ENCODE measurements at regions not wholly inside any gene's neighbourhood (a gene's known extent, or its start where the extent isn't known, plus 50 kb on each side); places are given as distances from the start of the nearest gene placed in this dataset.

- Histone ChIP-seq H3K9me3 (ENCODE audit: low read depth, low read length) (no peaks in the 10 kb centered on the region), H3K4me1 (ENCODE audit: insufficient read depth, low read length) (no peaks in the 10 kb centered on the region), H3K4me3 (ENCODE audit: low read length) (no peak overlapping the region), H3K27me3 (ENCODE audit: insufficient read depth, low read length) (no peaks in the 10 kb centered on the region)
Measured at GRCh38 chr1:222098404-222098803, 356.5 kb upstream of the DUSP10 start.

GRCh38 chr1:222097588-222097987 lies 355.7 kb upstream of the DUSP10 start:
- H3K4me1 ChIP-seq (ENCODE audit: insufficient read depth, low read length): no peaks in the 10 kb centered on the region

DNA sequence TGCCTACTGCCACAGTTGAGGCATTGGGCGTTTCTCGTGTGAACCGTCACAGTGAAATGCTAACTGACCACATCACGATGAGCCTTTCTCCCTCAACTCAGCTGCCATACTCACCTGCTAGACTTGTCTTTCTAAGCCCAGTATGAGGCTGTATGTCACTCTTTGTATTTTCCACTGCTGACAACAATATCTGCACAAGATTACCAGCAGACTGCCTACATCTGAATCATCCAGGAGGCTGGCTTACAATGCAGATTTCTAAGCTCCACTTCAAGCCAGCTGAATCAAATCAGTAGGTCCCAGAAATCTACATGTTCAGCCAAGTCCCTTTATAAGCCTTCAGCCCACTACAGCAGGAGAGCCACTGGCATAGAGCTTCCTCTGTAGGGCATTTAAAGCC lies 355.0 kb upstream of the DUSP10 start:
- Histone ChIP-seq H3K4me3 (ENCODE audit: low read length) (no peak overlapping the region), H3K9me3 (ENCODE audit: low read depth, low read length) (no peaks in the 10 kb centered on the region), H3K27me3 (ENCODE audit: insufficient read depth, low read length) (no peaks in the 10 kb centered on the region), H3K4me1 (ENCODE audit: insufficient read depth, low read length) (no peaks in the 10 kb centered on the region)

More at GRCh38 chr1:222097588-222097987, 355.7 kb upstream of the DUSP10 start:
- no peak overlapping the region for H3K4me3 ChIP-seq (ENCODE audit: low read length)
- H3K9me3 ChIP-seq (ENCODE audit: low read depth, low read length): no peaks in the 10 kb centered on the region
- no peaks in the 10 kb centered on the region for H3K27me3 ChIP-seq (ENCODE audit: insufficient read depth, low read length)

- Histone ChIP-seq H3K4me1 (ENCODE audit: insufficient read depth, low read length) (no peaks in the 10 kb centered on the region), H3K9me3 (ENCODE audit: low read depth, low read length) (no peaks in the 10 kb centered on the region), H3K27me3 (ENCODE audit: insufficient read depth, low read length) (no peaks in the 10 kb centered on the region), H3K4me3 (ENCODE audit: low read length) (no peak overlapping the region)
Measured at GRCh38 chr1:222096476-222096772, 354.5 kb upstream of the DUSP10 start.

DNA sequence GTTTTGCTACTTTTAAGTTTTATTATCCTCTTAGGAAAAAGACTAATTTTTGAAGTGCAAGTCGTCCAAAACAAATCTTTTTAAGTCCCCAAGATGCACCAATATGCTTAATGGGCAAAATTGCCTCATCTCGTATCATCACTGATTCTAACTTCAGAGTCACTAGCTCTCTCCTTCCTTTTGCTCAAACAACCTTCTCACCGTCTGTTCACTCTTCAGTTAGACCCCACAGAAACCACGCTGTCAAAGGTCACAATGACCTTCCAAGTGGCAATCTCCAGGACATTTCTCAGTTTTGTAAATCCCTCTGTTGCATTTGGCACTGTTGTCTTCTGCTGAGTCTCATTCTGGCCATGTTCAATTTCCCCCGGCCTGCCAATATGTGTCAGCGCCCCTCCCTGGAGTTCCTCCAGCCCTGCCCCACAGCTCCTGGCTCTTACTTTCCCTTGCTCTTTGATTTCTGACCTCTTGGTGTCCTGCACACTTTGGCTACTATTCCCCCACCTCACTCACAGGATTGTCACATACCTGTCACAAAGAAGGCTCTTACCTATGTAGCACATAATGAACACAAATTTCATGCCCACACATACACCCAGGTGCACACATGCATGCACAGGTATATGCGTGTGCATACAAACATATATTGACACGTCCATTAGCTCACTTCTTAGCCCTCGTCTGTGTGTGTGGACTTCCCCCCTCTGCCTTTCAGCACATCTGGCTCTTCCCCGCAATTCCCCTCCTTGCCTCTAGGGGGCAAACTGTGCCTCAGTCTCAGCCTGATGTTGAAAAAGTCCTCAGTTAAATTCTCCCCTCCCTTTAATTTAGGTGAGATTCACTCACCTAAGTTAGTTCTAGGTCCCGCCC lies 354.0 kb upstream of the DUSP10 start:
- Histone ChIP-seq H3K4me3 (ENCODE audit: low read length) (no peak overlapping the region), H3K27me3 (ENCODE audit: insufficient read depth, low read length) (no peaks in the 10 kb centered on the region), H3K9me3 (ENCODE audit: low read depth, low read length) (no peaks in the 10 kb centered on the region), H3K4me1 (ENCODE audit: insufficient read depth, low read length) (no peaks in the 10 kb centered on the region)

DNA sequence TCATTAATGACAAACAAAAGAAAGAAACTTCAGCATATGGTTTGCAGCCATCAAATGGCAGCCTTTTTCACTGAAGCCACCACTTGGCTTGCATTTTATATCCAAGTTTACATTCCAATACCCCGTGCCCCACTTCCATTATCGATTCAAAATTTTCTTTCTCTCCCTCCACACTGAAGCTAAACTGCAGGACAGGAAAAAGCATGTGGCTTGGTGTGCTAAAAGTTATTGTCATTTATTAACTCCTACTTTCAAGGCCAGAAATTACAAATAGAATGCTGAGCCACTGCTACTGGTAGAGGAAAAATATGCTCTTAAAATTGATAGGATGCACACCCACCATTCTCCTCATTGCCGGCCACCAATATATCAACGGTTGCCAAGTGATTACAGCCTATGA lies 351.6 kb upstream of the DUSP10 start:
- no peaks in the 10 kb centered on the region for H3K4me1 ChIP-seq (ENCODE audit: insufficient read depth, low read length)
- H3K4me3 ChIP-seq (ENCODE audit: low read length): no peak overlapping the region
- H3K27me3 ChIP-seq (ENCODE audit: insufficient read depth, low read length): no peaks in the 10 kb centered on the region
- no peaks in the 10 kb centered on the region for H3K9me3 ChIP-seq (ENCODE audit: low read depth, low read length)

- Histone ChIP-seq H3K4me1 (ENCODE audit: insufficient read depth, low read length) (no peaks in the 10 kb centered on the region), H3K9me3 (ENCODE audit: low read depth, low read length) (no peaks in the 10 kb centered on the region), H3K27me3 (ENCODE audit: insufficient read depth, low read length) (no peaks in the 10 kb centered on the region), H3K4me3 (ENCODE audit: low read length) (no peak overlapping the region)
Measured at GRCh38 chr1:222090103-222090502, 348.2 kb upstream of the DUSP10 start.

DNA sequence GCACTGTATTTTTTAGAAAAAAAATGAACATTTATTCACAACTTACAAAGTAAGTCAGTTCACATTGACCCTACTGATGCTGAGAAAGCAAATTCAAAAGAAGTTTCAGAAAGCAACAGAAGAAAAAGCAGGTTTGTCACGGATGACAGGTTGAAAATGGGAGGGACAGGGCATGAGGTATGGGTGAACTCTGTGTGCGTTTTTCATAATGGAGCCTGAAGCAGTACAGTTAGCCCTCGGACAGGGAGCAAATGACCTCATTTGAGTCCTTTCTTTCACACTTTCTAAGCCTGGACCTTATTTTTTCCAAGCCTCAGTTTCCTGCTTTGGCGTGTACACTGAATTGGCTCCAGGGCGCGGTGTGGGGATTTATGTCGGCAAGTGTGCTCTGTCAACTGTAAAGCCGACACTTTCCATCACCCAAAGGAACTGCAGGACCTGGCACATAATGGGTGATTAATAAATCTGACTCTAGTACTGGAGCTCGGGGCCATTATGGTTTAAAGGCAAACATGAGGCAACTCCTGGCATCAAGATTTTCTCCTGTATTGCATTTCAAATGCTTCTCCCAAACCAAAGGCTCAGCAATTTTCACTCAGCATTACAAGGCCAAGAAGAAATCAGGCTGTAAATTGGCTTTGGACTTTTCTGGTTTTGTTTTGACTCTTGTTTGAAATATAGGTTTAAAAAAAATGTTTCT lies 345.5 kb upstream of the DUSP10 start:
- Histone ChIP-seq H3K27me3 (ENCODE audit: insufficient read depth, low read length) (no peaks in the 10 kb centered on the region), H3K4me3 (ENCODE audit: low read length) (no peak overlapping the region), H3K9me3 (ENCODE audit: low read depth, low read length) (no peaks in the 10 kb centered on the region), H3K4me1 (ENCODE audit: insufficient read depth, low read length) (no peaks in the 10 kb centered on the region)

GRCh38 chr1:222084996-222085395 lies 343.1 kb upstream of the DUSP10 start:
- Histone ChIP-seq H3K27me3 (ENCODE audit: insufficient read depth, low read length) (no peaks in the 10 kb centered on the region), H3K4me3 (ENCODE audit: low read length) (no peak overlapping the region), H3K9me3 (ENCODE audit: low read depth, low read length) (no peaks in the 10 kb centered on the region)

GRCh38 chr1:222084048-222084447 lies 342.2 kb upstream of the DUSP10 start:
- Histone ChIP-seq H3K9me3 (ENCODE audit: low read depth, low read length) (no peaks in the 10 kb centered on the region), H3K27me3 (ENCODE audit: insufficient read depth, low read length) (no peaks in the 10 kb centered on the region), H3K4me1 (ENCODE audit: insufficient read depth, low read length) (no peaks in the 10 kb centered on the region), H3K4me3 (ENCODE audit: low read length) (no peak overlapping the region)

More at GRCh38 chr1:222084996-222085395, 343.1 kb upstream of the DUSP10 start:
- H3K4me1 ChIP-seq (ENCODE audit: insufficient read depth, low read length): no peaks in the 10 kb centered on the region

- Histone ChIP-seq H3K9me3 (ENCODE audit: low read depth, low read length) (no peaks in the 10 kb centered on the region), H3K4me3 (ENCODE audit: low read length) (no peak overlapping the region), H3K4me1 (ENCODE audit: insufficient read depth, low read length) (no peaks in the 10 kb centered on the region), H3K27me3 (ENCODE audit: insufficient read depth, low read length) (no peaks in the 10 kb centered on the region)
Measured at GRCh38 chr1:222081859-222082258, 340.0 kb upstream of the DUSP10 start.

DNA sequence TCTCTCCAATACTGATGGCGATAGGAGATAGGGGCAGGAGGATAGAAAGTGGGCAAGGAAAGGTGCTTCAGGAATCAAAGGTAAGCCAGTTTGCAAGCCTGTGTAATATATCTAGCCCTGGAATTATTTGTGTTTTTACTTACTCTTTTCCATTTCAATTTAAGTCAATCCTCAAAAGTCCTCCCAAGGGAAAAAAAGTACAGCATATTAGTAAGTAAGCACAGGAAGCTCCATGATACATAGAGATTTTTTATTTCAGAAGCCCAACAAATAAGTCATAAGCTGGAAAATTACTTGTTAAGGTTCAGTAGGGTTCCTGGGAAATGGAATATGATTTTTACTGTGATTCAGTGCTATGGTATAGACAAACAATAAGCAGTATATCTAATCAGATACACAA lies 337.7 kb upstream of the DUSP10 start:
- Histone ChIP-seq H3K4me1 (ENCODE audit: insufficient read depth, low read length) (no peaks in the 10 kb centered on the region), H3K4me3 (ENCODE audit: low read length) (no peak overlapping the region), H3K9me3 (ENCODE audit: low read depth, low read length) (no peaks in the 10 kb centered on the region), H3K27me3 (ENCODE audit: insufficient read depth, low read length) (no peaks in the 10 kb centered on the region)

- Histone ChIP-seq H3K9me3 (ENCODE audit: low read depth, low read length) (no peaks in the 10 kb centered on the region), H3K4me3 (ENCODE audit: low read length) (no peak overlapping the region), H3K4me1 (ENCODE audit: insufficient read depth, low read length) (no peaks in the 10 kb centered on the region), H3K27me3 (ENCODE audit: insufficient read depth, low read length) (no peaks in the 10 kb centered on the region)
Measured at GRCh38 chr1:222077206-222077605, 335.3 kb upstream of the DUSP10 start.

GRCh38 chr1:222074317-222074716 lies 332.4 kb upstream of the DUSP10 start:
- no peaks in the 10 kb centered on the region for H3K9me3 ChIP-seq (ENCODE audit: low read depth, low read length)

GRCh38 chr1:222073307-222073995 lies 331.6 kb upstream of the DUSP10 start:
- no peaks in the 10 kb centered on the region for H3K27me3 ChIP-seq (ENCODE audit: insufficient read depth, low read length)

More at GRCh38 chr1:222074317-222074716, 332.4 kb upstream of the DUSP10 start:
- H3K4me3 ChIP-seq (ENCODE audit: low read length): no peak overlapping the region
- H3K27me3 ChIP-seq (ENCODE audit: insufficient read depth, low read length): no peaks in the 10 kb centered on the region
- H3K4me1 ChIP-seq (ENCODE audit: insufficient read depth, low read length): no peaks in the 10 kb centered on the region

More at GRCh38 chr1:222073307-222073995, 331.6 kb upstream of the DUSP10 start:
- Histone ChIP-seq H3K4me3 (ENCODE audit: low read length) (no peak overlapping the region), H3K4me1 (ENCODE audit: insufficient read depth, low read length) (no peaks in the 10 kb centered on the region), H3K9me3 (ENCODE audit: low read depth, low read length) (no peaks in the 10 kb centered on the region)

Measured in mononuclear cell (primary cell).